ENCODE measurements at regions not wholly inside any gene's neighbourhood (a gene's known extent, or its start where the extent isn't known, plus 50 kb on each side); places are given as distances from the start of the nearest gene placed in this dataset.

DNA sequence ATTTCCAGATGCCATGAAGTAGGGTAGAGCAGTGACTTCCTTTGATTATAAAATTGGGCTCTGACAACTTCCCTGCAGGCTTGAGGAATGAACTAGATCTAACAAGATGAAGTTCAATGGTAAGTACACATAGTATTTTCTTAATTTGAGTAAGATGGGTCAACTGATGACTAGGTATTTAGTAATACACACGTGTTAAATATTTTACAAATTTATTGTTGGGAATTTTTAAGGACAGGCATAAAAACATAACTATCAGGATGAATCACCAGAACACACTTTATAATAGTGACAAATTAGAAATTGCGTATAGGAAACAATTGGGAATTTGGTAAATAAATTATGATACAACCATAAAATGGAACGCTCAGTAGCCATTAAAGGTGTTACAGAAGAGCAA, 762.4 kb upstream of the SLC35B3 start:
- no peaks in the 10 kb centered on the region for H3K36me3 ChIP-seq
- no peak overlapping the region for H3K4me3 ChIP-seq
- H3K27me3 ChIP-seq = no peaks in the 10 kb centered on the region
- H3K9me3 ChIP-seq (ENCODE audit: low read depth) = no peaks in the 10 kb centered on the region
- TF ChIP-seq, protein P1, sequence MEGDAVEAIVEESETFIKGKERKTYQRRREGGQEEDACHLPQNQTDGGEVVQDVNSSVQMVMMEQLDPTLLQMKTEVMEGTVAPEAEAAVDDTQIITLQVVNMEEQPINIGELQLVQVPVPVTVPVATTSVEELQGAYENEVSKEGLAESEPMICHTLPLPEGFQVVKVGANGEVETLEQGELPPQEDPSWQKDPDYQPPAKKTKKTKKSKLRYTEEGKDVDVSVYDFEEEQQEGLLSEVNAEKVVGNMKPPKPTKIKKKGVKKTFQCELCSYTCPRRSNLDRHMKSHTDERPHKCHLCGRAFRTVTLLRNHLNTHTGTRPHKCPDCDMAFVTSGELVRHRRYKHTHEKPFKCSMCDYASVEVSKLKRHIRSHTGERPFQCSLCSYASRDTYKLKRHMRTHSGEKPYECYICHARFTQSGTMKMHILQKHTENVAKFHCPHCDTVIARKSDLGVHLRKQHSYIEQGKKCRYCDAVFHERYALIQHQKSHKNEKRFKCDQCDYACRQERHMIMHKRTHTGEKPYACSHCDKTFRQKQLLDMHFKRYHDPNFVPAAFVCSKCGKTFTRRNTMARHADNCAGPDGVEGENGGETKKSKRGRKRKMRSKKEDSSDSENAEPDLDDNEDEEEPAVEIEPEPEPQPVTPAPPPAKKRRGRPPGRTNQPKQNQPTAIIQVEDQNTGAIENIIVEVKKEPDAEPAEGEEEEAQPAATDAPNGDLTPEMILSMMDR (IDR thresholded peaks at IDR 0.05; ENCODE audit: low read depth, low read length) = no peak
- no peak overlapping the region for H3K27ac ChIP-seq
- no peaks in the 10 kb centered on the region for H3K4me1 ChIP-seq (ENCODE audit: low read depth)
- DNase-seq (ENCODE audit: low read depth in 1 of 2, low spot score in 1 of 2) = no peak

DNA sequence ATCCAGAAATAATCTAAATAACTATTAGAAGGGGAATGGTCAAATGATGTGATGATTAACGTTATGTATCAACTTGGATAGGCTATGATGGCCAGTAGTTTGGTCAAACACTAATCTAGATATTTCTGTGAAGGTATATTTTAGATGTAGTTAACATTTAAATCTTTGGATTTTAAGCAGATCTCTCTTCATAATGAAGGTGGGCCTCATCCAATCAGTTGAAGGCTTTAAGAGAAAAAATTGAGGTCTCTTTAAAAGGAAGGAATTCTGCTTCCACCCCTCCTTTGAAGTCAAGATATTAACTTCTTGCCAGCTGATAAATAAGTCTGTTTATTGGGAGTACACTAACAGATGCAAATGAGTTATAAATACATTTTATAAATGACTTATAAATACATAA, 760.0 kb upstream of the SLC35B3 start:
- Histone ChIP-seq H3K27me3 (no peaks in the 10 kb centered on the region), H3K27ac (no peak overlapping the region), H3K4me3 (no peak overlapping the region), H3K36me3 (no peaks in the 10 kb centered on the region), H3K9me3 (ENCODE audit: low read depth) (no peaks in the 10 kb centered on the region), H3K4me1 (ENCODE audit: low read depth) (no peaks in the 10 kb centered on the region)
- no peak for DNase-seq (ENCODE audit: low read depth in 1 of 2, low spot score in 1 of 2)
- TF ChIP-seq, protein P1 (IDR thresholded peaks at IDR 0.05; ENCODE audit: low read depth, low read length) = no peak

DNA sequence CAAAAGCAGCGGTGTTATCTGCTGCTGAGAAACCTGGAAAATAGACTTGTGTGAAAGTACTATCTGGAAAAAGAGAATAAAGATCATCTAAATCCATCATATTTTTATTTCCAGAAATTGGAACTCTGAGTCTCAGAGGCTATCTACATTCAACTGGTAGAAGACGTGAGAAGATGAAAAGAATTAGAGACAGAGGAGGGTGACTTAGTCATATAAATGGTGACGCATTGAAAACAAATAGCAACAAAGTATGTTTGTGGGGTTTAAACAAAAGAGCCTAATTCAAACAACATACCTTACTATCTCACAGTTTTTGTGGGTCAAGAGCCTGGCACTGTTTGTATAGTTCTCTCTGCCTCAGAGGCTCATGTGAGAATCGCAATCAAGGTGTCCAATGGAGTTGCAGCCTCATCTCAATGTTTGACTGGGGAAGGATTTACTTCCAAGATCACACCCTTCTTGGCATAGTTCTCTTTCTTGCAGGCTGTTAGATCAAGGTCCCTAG, 757.1 kb upstream of the SLC35B3 start:
- no peaks in the 10 kb centered on the region for H3K9me3 ChIP-seq (ENCODE audit: low read depth)
- TF ChIP-seq, protein P1 (IDR thresholded peaks at IDR 0.05; ENCODE audit: low read depth, low read length) = no peak
- H3K36me3 ChIP-seq = no peaks in the 10 kb centered on the region
- DNase-seq (ENCODE audit: low read depth in 1 of 2, low spot score in 1 of 2) = no peak
- H3K27ac ChIP-seq = no peak overlapping the region
- no peaks in the 10 kb centered on the region for H3K27me3 ChIP-seq
- no peaks in the 10 kb centered on the region for H3K4me1 ChIP-seq (ENCODE audit: low read depth)
- no peak overlapping the region for H3K4me3 ChIP-seq

DNA sequence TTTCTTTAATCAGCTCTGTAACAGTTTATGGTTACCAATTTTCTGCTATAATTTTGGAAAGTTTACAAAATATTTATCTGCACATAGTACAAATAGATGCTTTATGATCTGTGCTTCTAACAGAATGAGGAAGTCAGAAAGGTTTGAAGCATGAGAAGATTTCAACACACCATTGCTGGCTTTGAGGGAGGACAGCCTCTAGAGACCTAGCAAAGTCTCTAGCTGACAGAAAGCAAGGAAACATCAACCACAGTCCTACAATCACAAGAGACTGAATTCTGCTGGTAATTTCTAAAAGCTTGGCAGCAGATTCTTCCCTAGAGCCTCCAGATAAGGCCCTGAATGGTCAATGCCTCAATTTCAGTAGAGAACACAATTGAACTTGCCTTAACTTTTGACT, 750.8 kb upstream of the SLC35B3 start:
- H3K27me3 ChIP-seq = no peaks in the 10 kb centered on the region
- TF ChIP-seq, protein P1 (IDR thresholded peaks at IDR 0.05; ENCODE audit: low read depth, low read length) = no peak

DNA sequence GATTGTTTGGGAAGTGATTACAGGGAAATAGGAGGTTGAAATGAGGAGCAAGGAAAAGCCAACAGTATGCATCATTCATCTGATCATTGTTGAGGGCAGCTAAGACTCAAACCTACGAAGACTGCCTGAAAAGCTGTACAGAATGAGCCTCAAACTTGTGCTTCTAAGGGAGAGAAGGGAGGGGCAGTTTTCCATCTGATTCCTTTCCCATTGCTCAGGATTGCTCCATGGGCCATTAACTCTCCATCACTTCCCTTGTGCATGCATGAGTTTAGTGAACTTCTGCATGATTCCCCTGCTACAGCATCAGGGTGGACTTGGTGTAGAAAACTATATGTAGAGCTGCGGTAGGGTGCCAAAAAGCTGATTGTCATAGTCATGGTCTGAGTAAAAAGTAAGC, 742.7 kb upstream of the SLC35B3 start:
- H3K36me3 ChIP-seq = no peaks in the 10 kb centered on the region
- no peaks in the 10 kb centered on the region for H3K4me1 ChIP-seq (ENCODE audit: low read depth)
- no peak overlapping the region for H3K27ac ChIP-seq
- no peak overlapping the region for H3K4me3 ChIP-seq
- TF ChIP-seq, protein P1 (IDR thresholded peaks at IDR 0.05; ENCODE audit: low read depth, low read length) = no peak
- no peaks in the 10 kb centered on the region for H3K27me3 ChIP-seq
- no peak for DNase-seq (ENCODE audit: low read depth in 1 of 2, low spot score in 1 of 2)
- no peaks in the 10 kb centered on the region for H3K9me3 ChIP-seq (ENCODE audit: low read depth)

More for the DNA sequence above, 750.8 kb upstream of the SLC35B3 start:
- Histone ChIP-seq H3K27ac (no peak overlapping the region), H3K9me3 (ENCODE audit: low read depth) (no peaks in the 10 kb centered on the region), H3K36me3 (no peaks in the 10 kb centered on the region), H3K4me1 (ENCODE audit: low read depth) (peaks cover 5% of the 10 kb centered on the region), H3K4me3 (no peak overlapping the region)
- DNase-seq (ENCODE audit: low read depth in 1 of 2, low spot score in 1 of 2) = no peak

DNA sequence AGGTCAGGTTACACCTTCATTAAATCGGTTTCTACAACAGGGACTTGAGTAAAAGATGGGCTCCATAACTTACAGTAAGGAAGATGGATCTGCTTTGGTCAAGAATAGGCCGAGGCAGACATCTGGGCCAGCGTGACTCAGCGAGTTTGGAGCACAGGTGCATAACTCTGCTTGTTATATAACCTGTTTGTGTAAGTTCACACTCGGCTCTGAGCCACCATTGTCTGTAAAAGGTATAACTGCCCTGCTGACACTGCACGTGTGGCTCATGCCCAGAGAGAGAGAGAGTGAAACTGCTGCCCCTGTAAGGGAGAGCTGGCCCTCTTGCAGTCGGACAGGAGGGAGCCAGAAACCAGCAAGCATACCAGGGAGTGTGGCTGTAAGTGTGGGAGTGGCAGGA, 737.9 kb upstream of the SLC35B3 start:
- Histone ChIP-seq H3K4me3 (no peak overlapping the region), H3K36me3 (no peaks in the 10 kb centered on the region), H3K27me3 (no peaks in the 10 kb centered on the region), H3K4me1 (ENCODE audit: low read depth) (no peaks in the 10 kb centered on the region), H3K9me3 (ENCODE audit: low read depth) (no peaks in the 10 kb centered on the region), H3K27ac (no peak overlapping the region)
- DNase-seq (ENCODE audit: low read depth in 1 of 2, low spot score in 1 of 2) = no peak
- TF ChIP-seq, protein P1 (IDR thresholded peaks at IDR 0.05; ENCODE audit: low read depth, low read length) = no peak
